Neural progenitor cell (in vitro differentiated cells): ENCODE measurements at regions not wholly inside any gene's neighbourhood (a gene's known extent, or its start where the extent isn't known, plus 50 kb on each side); places are given as distances from the start of the nearest gene placed in this dataset.

Experiments used
- CTCF ChIP-seq: fragments of 200-600 bp; sonication (generic); IDR thresholded peaks from 2 replicates; pipeline ENCODE4 v1.5.1; 2017; ENCODE audit warnings: antibody characterized with exemption, mild to moderate bottlenecking
- EZH2 ChIP-seq: fragments of 200-600 bp; sonication (generic); IDR thresholded peaks from 2 replicates; pipeline ENCODE4 v1.6.1; 2017; ENCODE audit warnings: antibody characterized with exemption, mild to moderate bottlenecking, moderate library complexity

DNA sequence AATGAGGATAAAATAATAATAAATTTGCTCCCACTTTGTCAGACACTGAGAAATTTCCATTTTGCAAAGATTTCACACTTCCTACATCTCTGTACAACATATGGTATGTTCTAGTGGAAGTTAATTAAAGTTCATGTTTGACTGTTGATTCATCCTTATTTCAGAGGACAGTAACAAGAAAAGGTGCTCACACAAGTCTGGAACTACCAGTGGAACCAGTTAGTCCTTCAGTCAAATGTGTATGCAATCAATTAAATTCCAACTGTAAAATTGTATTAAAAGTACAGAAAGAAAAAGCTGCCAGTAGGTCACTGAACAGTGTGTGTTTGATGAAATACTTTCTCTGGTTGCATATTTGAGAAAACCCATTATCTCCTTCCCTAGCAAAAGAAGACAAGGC, 496.0 kb upstream of the PKN2 start:
- no peak for TF ChIP-seq CTCF
- TF ChIP-seq EZH2: no peak
